Lower lobe of right lung (tissue), 2 donors: ENCODE measurements at regions not wholly inside any gene's neighbourhood (a gene's known extent, or its start where the extent isn't known, plus 50 kb on each side); places are given as distances from the start of the nearest gene placed in this dataset.
"Not testable (repeated sequence)": the region's sequence is repeated elsewhere in the genome, so short reads cannot be mapped to it uniquely, and the experiment has no call there.

Experiments used
- ATAC-seq, 2 donors: fragments of 200-7000 bp; cut with Tn5 transposase; one replicate each; pipeline ENCODE4 v1.9.1; 2020 to 2022; ENCODE audit warnings: mild to moderate bottlenecking in 2 of 2, moderate library complexity in 2 of 2
- DNase-seq: peaks from one replicate; pipeline ENCODE4 v3.0.0-alpha.2; 2020
- H3K27ac ChIP-seq: fragments of 200-600 bp; one replicate; pipeline ENCODE4 v1.8.0; 2022
- H3K27me3 ChIP-seq: fragments of 200-600 bp; one replicate; pipeline ENCODE4 v1.8.0; 2022; ENCODE audit warnings: low read depth
- H3K36me3 ChIP-seq: fragments of 200-600 bp; one replicate; pipeline ENCODE4 v1.8.0; 2022; ENCODE audit warnings: mild to moderate bottlenecking
- H3K4me1 ChIP-seq: fragments of 200-600 bp; one replicate; pipeline ENCODE4 v1.8.0; 2022
- H3K4me3 ChIP-seq: fragments of 200-600 bp; one replicate; pipeline ENCODE4 v1.8.0; 2022; ENCODE audit warnings: mild to moderate bottlenecking
- H3K9me3 ChIP-seq: fragments of 200-600 bp; one replicate; pipeline ENCODE4 v1.8.0; 2022
- CTCF ChIP-seq: fragments of 200-600 bp; IDR thresholded peaks from one replicate; pipeline ENCODE4 v1.8.0; 2022; ENCODE audit warnings: antibody characterized with exemption, mild to moderate bottlenecking
- intact Hi-C: fragments of 100-400 bp; cut with DNase I; formaldehyde crosslinking; loops from one replicate; pipeline ENCODE4 v1.11.0; 2022
- donor health status: DM: no; HTN: yes; CAD: no; lungs with severe emphysema.

GRCh38 chr4:58871509-58871908 lies 1761.3 kb upstream of the IGFBP7 start:
- ATAC-seq = no peak
- no peak for DNase-seq

GRCh38 chr4:58849026-58849425 lies 1738.8 kb upstream of the IGFBP7 start:
- no peak overlapping the region for H3K27ac ChIP-seq
- H3K4me1 ChIP-seq = no peaks in the 10 kb centered on the region
- ATAC-seq = no peak
- no peaks in the 10 kb centered on the region for H3K9me3 ChIP-seq
- intact Hi-C loops = no loop called here
- no peak for DNase-seq
- no peak for TF ChIP-seq CTCF
- no peaks in the 10 kb centered on the region for H3K36me3 ChIP-seq
- no peak overlapping the region for H3K4me3 ChIP-seq
- no peaks in the 10 kb centered on the region for H3K27me3 ChIP-seq

More at GRCh38 chr4:58871509-58871908, 1761.3 kb upstream of the IGFBP7 start:
- Histone ChIP-seq H3K4me3 (no peak overlapping the region), H3K36me3 (no peaks in the 10 kb centered on the region), H3K4me1 (no peaks in the 10 kb centered on the region), H3K27me3 (no peaks in the 10 kb centered on the region), H3K9me3 (no peaks in the 10 kb centered on the region), H3K27ac (no peak overlapping the region)
- no peak for TF ChIP-seq CTCF
- intact Hi-C loops = no loop called here

GRCh38 chr4:58843455-58843854 lies 1733.3 kb upstream of the IGFBP7 start:
- no peaks in the 10 kb centered on the region for H3K36me3 ChIP-seq
- intact Hi-C loops = no loop called here
- H3K4me1 ChIP-seq = no peaks in the 10 kb centered on the region
- TF ChIP-seq CTCF = no peak
- no peak overlapping the region for H3K4me3 ChIP-seq
- no peaks in the 10 kb centered on the region for H3K27me3 ChIP-seq
- no peaks in the 10 kb centered on the region for H3K9me3 ChIP-seq
- no peak overlapping the region for H3K27ac ChIP-seq
- ATAC-seq (no peak), DNase-seq (no peak)

GRCh38 chr4:58833126-58833525 lies 1722.9 kb upstream of the IGFBP7 start:
- Histone ChIP-seq H3K4me3 (no peak overlapping the region), H3K27me3 (no peaks in the 10 kb centered on the region), H3K4me1 (no peaks in the 10 kb centered on the region), H3K36me3 (no peaks in the 10 kb centered on the region), H3K27ac (no peak overlapping the region), H3K9me3 (no peaks in the 10 kb centered on the region)
- no peak for DNase-seq
- intact Hi-C loops = no loop called here
- no peak for ATAC-seq
- no peak for TF ChIP-seq CTCF

GRCh38 chr4:58825278-58825677 lies 1715.1 kb upstream of the IGFBP7 start:
- no peaks in the 10 kb centered on the region for H3K9me3 ChIP-seq
- no peaks in the 10 kb centered on the region for H3K36me3 ChIP-seq
- no peak overlapping the region for H3K27ac ChIP-seq
- DNase-seq (no peak), ATAC-seq (no peak)
- intact Hi-C loops = no loop called here
- H3K4me1 ChIP-seq = no peaks in the 10 kb centered on the region
- no peak overlapping the region for H3K4me3 ChIP-seq
- no peaks in the 10 kb centered on the region for H3K27me3 ChIP-seq
- TF ChIP-seq CTCF = no peak

- DNase-seq, ATAC-seq: not testable (repeated sequence)
Measured at GRCh38 chr4:58818560-58818959, 1708.4 kb upstream of the IGFBP7 start.

More at GRCh38 chr4:58818560-58818959, 1708.4 kb upstream of the IGFBP7 start:
- intact Hi-C loops, H3K27ac ChIP-seq, H3K4me1 ChIP-seq, H3K27me3 ChIP-seq, H3K36me3 ChIP-seq, H3K4me3 ChIP-seq, H3K9me3 ChIP-seq: not testable (repeated sequence)
